ELF-1 (cell line): ENCODE measurements at regions not wholly inside any gene's neighbourhood (a gene's known extent, or its start where the extent isn't known, plus 50 kb on each side); places are given as distances from the start of the nearest gene placed in this dataset.
"Not testable (repeated sequence)": the region's sequence is repeated elsewhere in the genome, so short reads cannot be mapped to it uniquely, and the experiment has no call there.

Source experiments
- DNase-seq: peaks from one replicate; pipeline ENCODE4 v3.0.0-alpha.2; 2016; ENCODE audit warnings: low read depth, low spot score

DNA sequence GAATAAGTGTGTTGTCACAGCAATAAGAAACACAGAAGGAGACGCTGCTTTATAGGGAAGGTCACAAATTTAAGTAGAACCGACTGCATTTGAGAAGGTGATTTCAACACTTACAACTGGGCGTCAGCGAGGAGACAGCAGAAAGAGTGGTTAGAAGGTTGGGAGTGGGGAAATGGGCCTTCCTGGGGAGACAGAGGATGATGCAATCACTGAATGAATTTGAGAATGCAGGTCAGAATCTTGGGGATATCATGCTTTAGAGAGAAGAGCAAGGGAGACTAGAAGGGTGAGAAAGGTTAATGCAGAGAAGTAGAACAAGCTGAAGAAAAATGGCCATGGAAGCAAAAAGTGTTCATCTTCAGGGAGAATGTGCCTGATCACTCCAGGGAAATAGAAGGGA lies 616.1 kb upstream of the FAM98A start:
- DNase-seq, result no peak

DNA sequence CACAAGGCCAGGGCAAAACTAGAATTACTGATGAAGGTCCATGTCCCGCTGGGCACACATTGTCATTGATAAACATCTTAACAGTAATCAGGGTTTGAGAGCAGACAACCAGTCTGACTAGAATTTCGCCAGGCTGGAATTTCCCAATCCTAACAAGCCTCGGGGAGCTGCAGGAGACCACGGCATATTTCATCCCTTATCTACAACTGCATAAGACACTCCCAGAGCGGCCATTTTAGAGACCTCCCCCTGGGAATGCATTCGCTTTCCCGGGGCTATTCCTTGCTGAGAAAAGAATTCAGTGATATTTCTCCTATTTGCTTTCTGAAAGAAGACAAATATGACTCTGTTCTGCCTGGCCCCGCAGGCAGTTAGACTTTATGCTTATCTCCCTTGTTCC lies 611.3 kb upstream of the FAM98A start:
- DNase-seq, result peak; percentile 45

DNA sequence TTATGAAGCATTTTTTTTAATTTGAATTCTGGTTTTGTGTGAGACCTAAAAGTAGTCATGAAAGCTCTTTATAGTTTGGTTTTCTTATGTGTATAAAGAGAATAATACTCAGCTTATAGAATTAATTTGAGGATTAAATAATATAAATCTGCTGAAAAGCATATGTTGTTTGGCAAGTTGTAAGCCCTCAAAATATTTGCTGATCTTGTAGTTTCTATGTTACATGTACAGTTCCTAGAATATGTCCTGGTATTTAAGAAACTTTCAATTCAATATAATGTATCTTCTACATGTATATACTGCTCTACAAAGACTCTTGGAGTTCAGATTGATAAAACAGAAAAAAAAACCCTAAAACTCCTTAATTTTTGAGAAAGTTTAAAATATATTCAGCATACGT lies 605.5 kb upstream of the FAM98A start:
- no peak for DNase-seq

DNA sequence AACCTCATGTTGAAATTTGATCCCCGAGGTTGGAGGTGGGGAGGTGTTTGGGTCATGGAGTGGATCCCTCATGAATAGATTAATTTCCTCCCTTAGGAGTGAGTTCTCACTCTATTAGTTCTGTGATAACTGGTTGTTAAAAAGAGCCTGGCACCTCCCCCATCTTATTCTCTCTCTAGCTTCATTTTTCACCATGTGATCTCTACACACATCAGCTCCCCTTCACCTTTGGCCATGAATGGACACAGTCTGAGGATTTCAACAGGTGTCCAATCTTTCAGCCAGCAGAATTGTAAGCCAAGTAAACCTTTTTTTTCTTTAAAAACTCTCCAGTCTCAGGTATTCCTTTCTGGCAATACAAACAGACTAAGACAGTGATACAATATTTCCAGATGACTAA lies 602.0 kb upstream of the FAM98A start:
- no peak for DNase-seq

DNA sequence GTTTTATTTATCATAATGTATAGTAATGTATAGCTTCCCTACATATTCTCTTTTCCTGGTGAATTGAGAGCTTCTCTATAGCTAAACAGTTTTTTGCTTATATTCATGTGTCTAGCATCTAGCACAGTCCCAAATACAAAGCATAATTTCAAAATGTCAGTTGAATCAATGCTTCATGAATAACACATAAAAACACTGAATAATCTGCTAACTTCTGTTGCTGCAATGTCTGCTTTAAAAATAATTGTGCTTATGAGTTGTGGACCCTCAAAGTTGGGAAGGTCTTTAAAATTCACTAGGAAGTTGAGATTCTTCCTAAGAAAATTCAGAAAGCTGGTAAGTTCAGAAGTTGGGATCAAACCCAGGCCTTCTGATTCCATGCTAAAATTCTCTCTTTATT lies 600.9 kb upstream of the FAM98A start:
- DNase-seq, result no peak

DNA sequence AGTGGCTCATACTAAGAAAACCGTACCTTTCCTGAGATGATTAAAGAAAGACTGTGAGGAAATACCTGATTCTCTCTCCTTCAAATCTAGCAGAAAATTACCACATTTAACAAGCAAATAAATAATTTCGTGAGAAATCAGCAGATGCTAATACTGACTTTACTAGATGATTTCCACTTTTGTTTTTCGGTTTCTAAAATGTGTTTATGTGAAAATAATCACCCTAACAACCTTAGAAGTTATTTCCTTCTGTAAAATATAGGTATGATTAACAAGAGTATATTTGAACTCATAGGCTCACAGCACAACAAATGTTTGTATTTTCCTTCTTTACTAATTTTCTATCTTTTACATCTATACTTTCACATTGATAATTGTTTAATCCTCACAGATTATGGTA lies 594.1 kb upstream of the FAM98A start:
- DNase-seq, result no peak

DNA sequence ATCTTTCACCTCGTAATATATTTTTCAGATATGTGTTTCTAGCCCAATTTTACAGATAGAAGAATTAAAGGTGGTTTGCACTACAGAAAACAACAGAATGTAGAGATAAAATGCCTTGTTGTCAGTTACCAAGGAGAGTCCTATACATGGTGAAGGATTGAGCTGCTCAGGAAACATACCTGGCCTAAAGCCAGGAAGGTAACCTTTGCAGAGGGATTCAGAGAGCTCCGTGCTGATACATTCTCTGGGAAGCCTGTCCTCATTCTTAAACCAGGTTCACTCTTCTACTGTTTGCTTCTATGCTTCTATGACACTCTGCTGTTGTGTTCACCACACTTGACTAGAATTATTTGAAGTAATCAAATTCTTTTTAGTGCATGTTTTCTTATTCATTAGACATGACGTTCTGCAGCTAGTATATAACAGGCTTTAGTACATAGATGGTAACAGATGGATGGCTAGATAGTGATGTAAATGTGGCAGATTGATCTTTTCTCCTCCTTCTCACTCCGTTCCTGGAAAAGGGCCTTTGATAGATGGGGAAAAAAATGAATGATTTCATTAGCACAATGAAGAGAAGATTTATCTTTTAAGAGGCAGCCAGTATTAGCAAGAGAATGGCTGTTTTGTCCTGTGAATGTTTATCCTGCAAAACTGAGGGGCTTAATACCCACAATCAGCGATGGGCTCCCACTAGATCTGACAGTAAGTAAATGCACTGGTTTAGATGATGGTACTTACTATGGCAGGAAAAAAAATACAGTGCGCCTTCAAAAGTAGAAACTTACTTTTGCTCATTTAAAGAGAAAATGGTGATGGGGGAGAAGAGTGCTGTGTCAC lies 589.6 kb upstream of the FAM98A start:
- no peak for DNase-seq

DNA sequence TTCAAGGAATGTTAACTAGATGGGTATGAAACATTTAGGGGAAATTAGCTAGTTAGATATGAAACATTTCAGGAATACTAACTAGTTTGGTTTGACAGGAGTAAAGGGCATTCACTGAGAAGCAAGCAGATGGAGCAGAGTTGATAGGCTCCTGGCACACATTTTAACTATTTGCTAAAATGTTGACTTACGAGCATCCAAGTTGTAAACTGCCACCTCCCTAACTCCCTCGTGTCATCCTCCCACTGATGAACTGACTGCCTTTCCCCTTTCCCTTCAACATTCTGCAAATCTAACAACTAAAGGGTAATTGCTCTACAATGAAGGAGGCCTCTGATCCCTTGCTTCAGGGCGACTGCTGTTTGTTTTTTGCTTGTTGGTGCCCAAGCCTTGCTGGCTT lies 580.4 kb upstream of the FAM98A start:
- DNase-seq, result peak; percentile 5

DNA sequence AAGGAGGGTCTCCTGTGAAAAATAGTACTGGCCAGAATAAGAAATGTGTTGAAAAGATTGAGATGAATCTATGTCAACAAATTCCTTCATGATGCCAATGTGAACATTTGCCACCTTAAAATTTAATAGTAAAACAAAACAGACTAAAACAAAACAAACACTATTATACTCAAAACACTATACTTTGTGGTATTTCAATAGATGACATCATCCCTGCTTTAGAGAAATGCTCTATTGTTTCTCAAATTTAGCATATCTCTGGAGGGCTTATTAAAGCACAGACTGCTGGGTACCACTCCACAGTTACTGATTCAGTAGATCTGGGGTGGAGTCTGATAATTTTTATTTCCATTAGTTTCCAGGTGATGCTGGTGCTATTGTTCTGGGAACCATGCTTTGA lies 579.4 kb upstream of the FAM98A start:
- DNase-seq, result no peak

DNA sequence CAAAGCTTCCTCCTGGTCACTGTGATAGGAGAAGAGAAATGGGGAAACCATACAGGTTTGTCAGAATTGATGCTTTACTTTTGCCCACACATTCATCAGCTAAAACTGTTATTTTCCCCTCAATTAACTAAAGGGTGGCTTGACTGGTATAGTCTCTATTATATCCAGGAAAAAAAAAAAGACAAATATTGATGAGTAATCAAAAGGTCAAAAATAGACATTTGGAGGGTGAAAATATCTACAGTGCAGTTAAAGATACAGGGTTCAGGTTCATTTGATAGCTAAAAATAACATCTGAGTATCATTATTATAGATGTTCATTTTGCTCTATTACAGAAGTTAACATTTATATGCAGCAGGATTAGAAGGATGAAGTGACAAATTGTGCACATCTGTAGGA lies 577.6 kb upstream of the FAM98A start:
- DNase-seq, result no peak

DNA sequence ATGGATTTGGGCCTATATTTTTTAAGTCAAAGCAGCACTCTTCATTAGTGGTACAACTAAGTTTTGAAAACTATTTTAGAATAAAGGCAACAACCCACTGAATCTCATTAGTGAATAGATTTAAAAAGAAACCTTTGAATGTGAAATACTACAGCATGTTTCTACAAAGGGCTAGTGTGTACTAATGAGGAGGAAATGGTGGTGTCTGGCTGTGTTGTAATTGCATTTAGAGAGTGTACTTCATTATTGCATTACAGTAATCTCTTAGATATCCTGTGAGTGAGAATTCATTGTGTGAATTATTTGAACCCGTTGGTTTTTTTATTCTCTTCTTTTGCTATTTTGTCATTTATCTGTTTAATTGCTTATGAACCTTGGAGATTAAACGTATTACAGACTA lies 575.4 kb upstream of the FAM98A start:
- no peak for DNase-seq

DNA sequence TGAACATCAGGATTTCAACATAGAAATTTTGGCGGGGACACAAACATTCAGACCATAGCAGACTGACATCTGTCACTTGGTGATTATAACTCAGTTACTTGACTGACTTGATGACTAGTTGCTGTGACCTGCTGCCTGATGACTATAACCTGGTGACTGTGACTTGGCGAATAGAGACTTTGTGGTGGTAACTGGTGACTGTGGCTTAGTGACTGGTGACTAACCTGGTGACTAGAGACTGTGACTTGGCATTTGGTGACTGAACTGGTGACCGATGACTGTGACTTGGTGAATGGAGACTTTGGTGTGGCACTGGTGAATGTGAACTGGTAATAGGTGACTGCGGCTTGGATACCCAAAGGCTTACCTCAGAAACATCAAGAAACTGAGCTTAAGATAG lies 563.1 kb upstream of the FAM98A start:
- DNase-seq, result no peak

DNA sequence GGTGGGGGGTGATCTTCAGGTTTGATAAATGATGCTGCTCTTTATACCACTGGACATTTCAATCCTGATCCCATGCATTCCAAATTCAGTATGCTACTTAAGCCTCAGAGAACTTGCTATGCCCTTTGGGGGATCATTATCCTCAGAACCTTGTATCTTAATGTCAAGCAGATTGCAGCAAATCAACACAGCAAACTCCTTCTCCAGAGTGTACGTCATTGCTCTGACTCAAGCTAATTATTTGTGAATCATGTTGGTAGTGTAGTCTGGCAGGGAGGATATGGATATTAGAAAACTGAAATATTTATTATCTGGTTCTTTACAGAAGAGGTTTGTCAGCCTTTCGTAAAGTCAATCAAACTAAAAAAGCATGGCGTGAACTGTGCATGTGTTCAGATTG lies 562.5 kb upstream of the FAM98A start:
- no peak for DNase-seq

DNA sequence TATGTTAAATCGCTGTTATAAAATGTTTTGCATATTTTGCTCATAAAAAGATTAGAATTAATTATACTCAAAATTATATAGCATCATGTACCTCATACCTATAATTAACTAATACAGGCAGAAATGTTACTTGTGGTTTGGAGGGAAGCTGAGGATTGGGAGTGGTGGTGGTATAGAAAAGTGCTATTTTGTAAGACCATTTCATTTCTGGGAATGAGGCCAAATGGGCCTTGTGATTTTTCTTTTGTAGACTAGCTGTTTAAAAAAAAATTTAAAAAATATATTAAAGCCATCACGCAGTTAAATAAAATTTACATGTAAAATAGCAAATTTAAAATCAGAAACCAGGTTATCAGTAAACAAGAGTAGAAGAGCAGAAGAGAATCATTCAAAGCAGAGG lies 560.8 kb upstream of the FAM98A start:
- no peak for DNase-seq

DNA sequence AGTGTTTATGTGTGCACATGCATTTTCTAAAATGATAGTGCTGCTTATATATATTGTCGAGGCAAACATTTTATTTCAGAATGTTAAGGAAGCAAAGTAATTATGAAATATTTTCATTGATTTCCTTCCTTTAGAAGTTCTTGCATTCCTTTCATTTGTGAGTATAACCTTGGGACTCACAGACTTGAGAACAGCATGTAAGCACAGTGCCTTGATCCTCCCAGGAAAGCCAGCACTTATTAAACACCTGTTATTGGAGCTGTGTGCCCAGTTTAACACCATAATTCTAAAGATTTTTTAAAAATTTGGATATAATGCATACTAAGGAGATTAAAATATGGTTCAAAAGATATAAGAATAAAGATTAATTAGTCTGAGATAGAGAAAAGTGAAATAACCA lies 554.4 kb upstream of the FAM98A start:
- DNase-seq, result no peak

DNA sequence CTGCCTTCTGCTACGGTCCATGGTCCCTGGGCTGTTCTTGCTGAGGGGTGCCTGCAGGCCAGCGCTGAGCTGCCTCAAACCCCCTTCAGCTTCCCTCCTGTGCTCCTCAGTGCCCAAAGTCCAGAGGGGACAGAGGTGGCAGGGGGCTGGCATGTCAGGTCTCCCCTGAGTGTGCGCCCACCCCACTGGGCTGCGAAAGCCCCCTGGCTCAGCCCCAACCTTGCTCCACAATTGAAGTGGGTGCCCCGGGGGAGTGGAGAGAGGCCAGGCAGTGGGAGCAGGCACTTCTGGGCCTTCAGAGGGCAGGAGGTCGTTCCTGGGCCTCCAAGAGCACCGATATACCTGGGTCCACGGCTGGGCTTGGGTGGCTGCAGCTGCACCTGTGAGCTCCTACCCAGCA lies 548.7 kb upstream of the FAM98A start:
- no peak for DNase-seq

DNA sequence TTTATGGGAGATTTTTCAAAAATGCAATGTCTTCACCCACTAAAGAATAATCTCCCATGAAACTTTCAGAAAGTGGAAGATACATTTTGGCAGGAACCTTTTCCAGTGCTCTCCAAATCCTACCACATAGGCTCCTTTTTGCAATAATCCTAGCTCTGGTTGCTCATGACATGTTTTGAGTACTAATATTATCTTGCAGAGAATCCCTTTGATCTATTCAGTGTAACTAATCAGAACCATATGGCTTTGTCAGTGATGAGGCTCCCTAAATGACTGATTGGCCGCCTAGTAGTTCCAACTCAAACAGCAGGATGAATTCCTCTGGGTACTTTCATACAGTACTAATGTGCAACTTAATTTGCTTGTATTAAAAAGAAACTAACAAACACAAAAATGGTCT lies 544.0 kb upstream of the FAM98A start:
- no peak for DNase-seq

DNA sequence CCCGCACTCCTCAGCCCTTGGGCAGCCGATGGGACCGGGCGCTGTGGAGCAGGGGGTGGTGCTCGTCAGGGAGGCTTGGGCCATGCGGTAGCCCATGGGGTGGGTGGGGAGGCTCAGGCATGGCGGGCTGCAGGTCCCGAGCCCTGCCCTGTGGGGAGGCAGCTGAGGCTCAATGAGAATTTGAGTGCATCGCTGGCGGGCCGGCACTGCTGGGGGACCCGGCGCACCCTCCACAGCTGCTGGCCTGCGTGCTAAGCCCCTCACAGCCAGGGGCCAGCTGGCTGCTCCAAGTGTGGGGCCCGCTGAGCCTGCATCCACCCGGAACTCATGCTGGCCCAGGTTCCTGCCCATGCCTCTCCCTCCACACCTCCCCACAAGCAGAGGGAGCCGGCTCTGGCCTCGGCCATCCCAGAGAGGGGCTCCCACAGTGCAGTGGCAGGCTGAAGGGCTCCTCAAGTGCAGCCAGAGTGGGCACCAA lies 543.5 kb upstream of the FAM98A start:
- DNase-seq, result not testable (repeated sequence)

DNA sequence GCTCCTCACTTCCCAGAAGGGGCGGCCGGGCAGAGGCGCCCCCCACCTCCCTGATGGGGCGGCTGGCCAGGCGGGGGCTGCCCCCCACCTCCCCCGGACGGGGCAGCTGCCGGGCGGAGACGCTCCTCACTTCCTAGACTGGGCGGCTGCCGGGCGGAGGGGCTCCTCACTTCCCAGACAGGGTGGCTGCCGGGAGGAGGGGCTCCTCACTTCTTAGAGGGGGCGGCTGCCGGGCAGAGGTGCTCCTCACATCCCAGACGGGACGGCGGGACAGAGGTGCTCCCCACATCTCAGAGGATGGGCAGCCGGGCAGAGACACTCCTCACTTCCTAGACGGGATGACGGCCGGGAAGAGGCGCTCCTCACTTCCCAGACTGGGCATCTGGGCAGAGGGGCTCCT lies 534.0 kb upstream of the FAM98A start:
- DNase-seq, result not testable (repeated sequence)

DNA sequence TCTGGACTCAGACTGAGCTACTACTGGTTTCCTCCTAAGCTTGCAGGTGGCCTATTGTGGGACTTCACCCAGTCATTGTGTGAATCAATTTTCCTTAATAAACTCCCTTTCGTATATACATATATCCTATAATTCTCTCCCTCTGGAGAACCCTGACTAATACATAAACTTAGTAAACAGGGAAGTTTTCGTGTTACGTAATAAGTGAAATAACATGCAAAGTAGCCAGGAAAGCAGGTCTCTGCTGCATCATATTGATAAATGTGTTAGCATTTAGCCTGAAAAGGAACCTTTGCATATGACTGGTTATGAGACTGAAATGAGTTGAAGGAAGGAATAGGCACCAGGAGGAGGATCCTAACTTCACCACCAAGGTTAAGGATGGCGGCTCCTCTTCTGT lies 527.2 kb upstream of the FAM98A start:
- no peak for DNase-seq

DNA sequence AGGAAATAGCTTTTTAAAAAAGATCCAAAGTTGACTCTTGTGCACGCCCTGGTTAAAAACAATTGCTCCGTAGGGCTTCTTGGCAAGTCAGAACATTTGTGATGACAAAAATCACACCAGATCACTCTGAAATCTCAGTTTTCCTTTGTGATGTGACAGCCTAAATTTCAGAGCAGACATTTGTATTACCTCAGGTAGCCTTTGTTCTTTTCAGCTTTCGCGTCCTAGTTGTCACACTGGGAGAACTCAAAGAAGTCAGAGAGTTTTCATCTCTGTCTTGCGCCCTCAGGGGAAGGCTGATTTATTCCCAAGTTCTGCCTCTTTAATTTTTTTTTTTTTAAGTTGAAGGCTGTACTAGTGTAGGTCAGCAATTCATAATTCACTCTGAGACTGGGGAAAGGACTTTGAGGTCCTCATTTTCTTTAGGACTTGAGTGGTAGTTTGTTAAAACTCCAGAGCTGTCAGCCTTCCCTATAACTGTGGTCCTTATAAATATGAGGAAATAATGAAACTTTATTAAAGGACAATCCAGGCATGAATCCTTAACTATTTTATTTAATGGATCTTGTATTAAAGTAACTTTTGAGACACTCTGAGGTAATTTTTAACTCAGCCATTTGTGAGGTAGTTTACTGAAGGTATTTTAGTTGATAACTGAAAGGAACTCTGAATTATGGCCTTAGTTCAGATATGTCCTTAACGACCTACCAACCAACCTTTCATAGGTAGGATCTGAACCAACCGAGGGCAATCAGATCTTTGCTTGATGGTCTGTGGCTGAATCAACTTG lies 525.1 kb upstream of the FAM98A start:
- DNase-seq, result peak; percentile 3

DNA sequence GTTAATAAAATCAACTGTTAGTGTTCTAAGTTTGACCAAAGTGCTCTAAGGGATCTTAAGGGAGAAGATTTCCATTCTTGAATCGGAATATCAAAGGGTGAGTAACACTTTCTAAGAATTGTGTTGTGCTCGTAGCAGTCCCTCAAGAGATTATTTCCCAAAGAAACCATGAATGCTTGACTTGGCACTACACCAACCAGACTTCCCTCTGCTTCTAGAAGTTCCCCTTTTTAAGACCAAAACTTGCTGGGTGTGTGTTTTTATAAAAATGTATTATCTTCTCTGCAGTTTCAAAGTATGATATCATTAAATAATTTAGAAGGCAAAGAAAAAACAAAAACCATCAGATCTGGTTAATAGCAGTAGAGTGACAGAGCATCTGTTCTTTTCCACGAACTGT lies 522.0 kb upstream of the FAM98A start:
- DNase-seq, result no peak

DNA sequence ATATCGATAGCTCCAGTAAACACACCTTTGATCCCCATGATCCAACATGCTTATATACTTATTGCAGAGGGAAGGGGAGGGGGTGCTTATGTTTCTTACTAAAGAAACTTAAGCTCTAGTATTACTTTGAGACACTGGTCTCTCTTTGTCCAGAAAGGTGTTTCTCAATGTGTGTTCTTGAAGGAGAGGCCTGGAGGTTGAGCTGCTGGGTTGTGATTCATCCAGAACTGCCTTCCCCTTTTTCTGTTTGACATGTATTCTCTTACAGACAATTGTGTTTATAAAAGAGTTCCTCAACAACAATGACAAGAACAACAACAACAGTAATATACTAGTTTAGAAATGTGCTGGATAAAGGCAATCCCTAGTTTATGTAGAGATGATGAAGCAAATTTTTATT lies 516.0 kb upstream of the FAM98A start:
- DNase-seq, result no peak
